ELF-1 (cell line): ENCODE measurements at regions not wholly inside any gene's neighbourhood (a gene's known extent, or its start where the extent isn't known, plus 50 kb on each side); places are given as distances from the start of the nearest gene placed in this dataset.
"Not testable (repeated sequence)": the region's sequence is repeated elsewhere in the genome, so short reads cannot be mapped to it uniquely, and the experiment has no call there.

Experiments used
- DNase-seq: peaks from one replicate; pipeline ENCODE4 v3.0.0-alpha.2; 2016; ENCODE audit warnings: low read depth, low spot score

GRCh38 chr1:21385022-21385421 lies 54.9 kb upstream of the NBPF3 start:
- DNase-seq, result no peak

GRCh38 chr1:21384620-21385019 lies 55.3 kb upstream of the NBPF3 start:
- no peak for DNase-seq

DNA sequence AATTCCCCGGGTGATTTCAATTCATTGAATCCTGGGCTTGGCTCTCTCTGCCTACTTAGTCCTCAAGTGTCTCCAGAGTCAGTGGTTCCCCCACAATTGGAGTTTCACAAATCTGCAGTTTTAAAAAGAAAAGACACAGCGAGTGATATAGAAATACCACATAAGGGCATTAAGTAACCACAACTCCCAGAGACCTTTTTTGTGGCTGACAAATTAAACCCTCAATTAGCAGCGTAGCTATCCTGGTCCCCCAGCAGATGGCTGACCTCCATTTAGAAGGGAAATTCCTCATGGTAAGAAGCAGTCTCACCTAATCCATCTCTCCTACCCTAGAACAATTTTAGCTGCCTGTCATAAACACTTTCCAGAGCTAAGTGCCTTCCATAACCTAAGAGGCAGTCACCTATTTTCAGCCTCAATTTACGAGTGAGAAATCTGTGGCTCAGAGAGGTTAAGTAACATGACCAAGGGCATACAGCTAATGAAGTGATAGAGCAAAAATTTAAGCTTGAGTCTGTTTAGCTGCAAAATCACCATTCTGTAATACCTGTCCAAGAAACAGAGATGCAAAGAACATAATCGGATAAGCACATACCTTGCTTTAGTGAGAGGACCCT lies 56.0 kb upstream of the NBPF3 start:
- no peak for DNase-seq

DNA sequence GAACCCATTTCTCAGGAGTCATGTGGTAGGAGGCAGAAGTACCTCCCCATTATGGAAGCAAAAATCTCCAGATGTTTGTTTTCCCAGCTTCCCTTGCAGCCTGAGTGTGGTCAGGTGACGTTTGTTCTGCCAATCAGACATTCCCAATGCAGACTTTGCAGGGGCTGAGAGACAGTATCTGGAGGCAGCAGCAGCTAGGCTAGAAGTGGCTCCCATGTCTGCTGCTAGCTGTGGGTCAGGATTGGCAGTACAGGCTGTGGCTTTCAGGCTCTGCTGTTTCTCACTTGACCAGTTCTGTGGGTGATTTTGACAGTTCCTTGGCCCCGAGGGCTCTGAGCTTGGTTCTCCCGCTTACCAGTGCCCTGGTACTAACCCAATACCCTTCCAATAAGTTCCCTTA lies 58.6 kb upstream of the NBPF3 start:
- DNase-seq, result peak; percentile 33

DNA sequence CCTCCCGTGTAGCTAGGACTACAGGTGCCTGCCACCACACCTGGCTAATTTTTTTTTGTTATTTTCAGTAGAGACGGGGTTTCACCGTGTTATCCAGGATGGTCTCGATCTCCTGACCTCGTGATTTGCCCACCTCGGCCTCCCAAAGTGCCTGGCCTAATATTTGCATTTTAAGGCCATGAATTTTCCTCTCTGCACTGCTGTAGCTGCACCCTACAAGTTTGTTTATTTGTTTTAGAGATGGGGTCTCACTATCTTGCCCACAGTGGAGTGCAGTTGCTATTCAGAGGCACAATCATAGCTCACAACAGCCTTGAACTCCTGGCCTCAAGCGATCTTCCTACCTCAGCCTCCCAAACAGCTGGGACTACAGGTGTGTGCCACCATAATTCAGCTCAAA lies 59.8 kb upstream of the NBPF3 start:
- not testable (repeated sequence) for DNase-seq

DNA sequence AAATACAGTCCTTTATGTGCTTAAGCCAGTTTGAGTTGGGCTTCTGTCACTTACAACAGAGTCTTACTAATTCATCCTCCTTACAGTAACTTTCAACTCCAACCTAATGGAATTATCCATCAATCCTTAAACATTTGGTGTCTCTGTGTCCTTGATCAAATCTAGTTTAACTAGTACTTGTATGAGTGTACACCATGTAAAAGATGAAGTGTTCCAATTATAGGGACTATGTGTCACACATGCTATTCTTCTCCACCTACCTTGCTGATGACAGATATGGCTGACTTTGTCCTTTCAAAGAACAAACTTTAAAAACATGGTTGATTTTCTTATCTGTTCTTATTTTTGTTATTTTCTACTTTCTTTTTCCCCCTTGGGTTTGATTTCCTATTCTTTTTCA lies 60.4 kb upstream of the NBPF3 start:
- DNase-seq, result no peak

DNA sequence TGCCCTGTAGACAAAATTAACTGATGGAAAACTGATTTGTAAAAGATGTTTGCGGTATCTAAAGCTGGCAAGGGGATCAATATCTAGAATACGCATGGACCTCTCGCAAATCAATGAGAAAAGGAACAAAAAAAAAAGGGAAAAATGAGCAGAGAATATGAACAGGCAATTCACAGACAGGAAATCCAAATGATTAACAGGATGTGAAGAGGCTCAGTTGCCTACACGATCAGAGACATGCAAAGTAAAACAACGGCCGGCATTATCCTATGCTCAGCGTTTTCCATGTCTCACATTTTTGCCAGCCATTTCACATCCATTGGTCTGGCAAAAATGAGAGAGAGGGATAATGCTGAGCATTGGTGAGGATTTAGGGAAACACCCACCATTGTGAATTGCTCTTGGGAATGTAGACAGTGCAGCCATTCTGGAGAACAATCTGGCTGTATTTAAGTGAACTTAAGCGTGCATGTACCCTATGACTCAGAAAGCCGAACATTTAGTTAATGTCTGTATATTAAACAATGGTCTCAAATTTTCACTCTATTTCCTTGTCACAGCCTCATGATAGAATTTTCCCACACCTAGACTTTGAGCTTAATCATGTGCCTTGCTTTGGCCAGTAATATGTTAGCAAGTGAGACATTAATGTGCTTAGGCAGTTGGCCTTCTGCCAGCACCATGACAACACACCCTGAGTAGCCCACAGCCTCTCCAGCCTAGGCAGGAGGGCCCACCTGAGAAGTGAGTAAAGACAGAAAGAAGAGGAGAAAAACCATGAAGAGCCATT lies 61.0 kb upstream of the NBPF3 start:
- no peak for DNase-seq

DNA sequence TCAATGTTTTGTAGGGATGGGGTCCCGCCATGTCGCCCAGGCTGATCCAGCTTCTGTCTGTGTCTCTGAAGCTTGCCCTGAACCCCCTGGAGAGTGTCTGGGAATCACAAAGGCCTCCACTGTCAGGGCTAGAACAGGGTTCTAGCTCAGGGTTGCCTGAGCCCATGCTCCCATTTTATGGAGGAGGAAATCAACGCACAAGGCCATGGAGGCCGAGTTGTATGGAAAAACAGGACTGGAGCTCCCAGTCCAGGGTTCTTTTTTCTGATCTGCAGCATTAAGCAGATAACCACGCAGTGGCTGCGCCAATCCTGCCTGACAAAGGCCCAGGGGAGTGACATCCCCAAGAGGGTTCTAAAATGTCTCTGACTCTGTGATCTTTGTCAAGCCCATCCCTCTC lies 67.6 kb upstream of the NBPF3 start:
- no peak for DNase-seq

GRCh38 chr1:21369905-21370304 lies 70.0 kb upstream of the NBPF3 start:
- no peak for DNase-seq

DNA sequence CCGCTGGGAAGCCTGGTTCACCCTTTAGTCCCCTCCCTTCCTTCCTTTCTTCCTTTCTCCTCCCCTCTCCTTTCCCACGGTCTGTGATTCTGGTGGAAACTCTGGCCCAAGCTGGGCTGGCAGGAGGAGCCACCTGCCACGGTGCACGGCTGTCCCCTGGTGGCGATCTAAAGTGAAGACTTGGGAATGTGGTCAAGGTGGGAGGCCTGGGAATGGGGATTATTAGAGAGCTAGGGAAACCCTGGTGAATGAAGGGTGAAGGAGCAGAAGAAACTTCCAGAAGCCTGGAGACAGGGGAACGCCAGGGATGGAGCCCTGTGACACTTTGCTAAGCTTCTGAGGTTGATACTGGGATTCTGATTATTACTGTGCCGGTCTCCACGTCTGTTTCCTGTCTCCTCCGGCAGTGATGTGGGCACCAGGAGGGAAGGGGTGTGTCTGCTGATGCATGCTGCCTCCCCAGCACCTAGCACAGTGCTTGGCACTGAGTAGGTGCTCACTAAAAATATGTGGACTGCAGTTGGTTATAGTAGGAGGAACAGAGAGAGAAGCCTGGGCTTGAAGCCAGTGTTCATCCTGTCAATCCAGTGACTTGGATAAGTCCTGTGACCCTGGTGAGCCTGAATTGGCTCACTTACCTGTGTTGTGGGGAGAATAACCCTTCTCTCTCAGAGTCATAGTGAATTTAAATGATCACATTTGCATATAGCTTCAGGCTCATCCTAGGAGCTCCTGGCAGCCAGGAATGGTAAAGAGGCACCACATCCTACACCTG lies 71.2 kb upstream of the NBPF3 start:
- peak; percentile 88 for DNase-seq

GRCh38 chr1:21367973-21368514 lies 71.9 kb upstream of the NBPF3 start:
- not testable (repeated sequence) for DNase-seq

DNA sequence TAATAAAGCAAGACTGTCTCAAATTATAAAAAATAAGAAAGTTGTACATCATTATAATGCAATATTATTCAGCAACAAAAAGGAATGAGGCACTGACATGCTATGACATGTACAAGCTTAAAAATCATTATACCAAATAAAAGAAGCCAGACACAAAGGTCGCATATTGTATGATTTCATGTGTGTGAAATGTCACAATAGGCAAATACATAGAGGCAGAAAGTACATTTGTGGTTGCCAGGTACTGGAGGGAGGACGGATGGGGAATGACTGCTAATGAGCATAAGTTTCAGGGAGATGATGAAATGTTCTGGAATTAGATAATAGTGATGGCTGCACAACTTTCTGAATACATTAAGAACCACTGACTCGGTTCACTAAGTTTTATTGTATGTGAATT lies 73.6 kb upstream of the NBPF3 start:
- DNase-seq, result no peak

DNA sequence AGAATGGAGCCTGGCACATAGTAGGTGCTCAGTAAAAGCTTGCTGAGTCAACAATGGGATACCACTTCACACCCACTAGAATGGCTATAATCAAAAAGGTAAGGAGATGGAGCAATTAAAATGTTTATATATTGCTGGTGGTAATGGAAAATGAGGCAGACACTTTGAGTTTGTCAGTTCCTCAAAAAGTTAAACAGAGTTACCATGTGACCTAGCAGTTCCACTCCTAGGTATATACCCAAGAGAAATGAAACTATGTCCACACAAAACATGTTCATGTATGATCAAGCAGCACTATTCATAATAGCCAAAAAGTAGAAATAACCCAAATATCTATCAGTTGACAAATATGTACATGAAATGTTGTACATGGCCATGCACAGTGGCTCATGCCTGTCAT lies 74.8 kb upstream of the ECE1 start:
- no peak for DNase-seq

GRCh38 chr1:21362096-21362495 lies 71.8 kb upstream of the ECE1 start:
- no peak for DNase-seq

- DNase-seq, result no peak
These were observed 71.2 kb upstream of the ECE1 start for GRCh38 chr1:21361506-21361905.

DNA sequence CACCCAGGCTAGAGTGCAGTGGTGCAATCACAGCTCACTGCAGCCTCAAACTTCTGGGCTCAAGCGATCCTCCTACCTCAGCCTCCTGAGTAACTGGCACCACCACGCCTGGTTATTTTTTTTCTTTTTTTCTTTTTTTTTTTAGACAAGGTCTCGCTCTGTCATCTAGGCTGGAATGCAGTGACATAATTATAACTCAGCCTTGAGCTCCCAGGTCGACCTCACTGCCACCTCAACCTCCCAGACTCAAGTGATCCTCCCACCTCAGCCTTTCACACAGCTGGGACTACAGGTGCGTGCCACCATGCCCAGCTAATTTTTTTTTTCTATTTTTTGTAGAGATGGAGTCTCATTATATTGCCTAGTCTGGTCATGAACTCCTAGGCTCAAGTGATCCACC lies 66.9 kb upstream of the ECE1 start:
- DNase-seq, result no peak

GRCh38 chr1:21355956-21356355 lies 65.7 kb upstream of the ECE1 start:
- DNase-seq, result no peak

GRCh38 chr1:21352586-21352985 lies 62.3 kb upstream of the ECE1 start:
- DNase-seq, result no peak

- DNase-seq, result no peak
These were observed 61.6 kb upstream of the ECE1 start for GRCh38 chr1:21351901-21352300.

GRCh38 chr1:21350202-21350885 lies 60.1 kb upstream of the ECE1 start:
- no peak for DNase-seq

DNA sequence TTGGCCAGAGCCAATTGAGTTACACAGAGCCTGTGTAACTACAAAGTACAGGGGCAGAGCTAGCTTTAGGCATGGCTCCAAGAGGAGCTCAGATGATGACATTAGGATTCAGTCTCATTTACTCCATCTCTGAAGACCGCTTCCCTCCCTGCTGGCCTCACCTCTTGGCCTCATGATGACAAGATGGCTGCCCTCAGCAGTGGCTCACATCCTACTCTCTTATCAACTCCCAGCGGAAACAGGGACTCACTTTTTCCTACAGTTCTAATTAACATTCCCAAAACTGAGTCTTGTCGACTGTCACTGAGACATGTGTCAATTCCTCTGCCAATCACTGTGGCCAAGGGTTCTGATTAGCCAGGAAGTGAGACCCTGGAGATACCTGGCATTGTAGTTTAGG lies 59.4 kb upstream of the ECE1 start:
- DNase-seq, result no peak

GRCh38 chr1:21347072-21347581 lies 56.9 kb upstream of the ECE1 start:
- DNase-seq, result no peak
